ENCODE measurements at regions not wholly inside any gene's neighbourhood (a gene's known extent, or its start where the extent isn't known, plus 50 kb on each side); places are given as distances from the start of the nearest gene placed in this dataset.

- no peak for TF ChIP-seq POLR2A (IDR thresholded peaks at IDR 0.05; ENCODE audit: low read depth, low read length)
- TF ChIP-seq TAF1 (IDR thresholded peaks at IDR 0.05; ENCODE audit: borderline replicate concordance, low read depth, low read length) = no peak
Observed at GRCh38 chr5:51028394-51028793, 354.9 kb upstream of the ISL1 start.
